ENCODE measurements at regions not wholly inside any gene's neighbourhood (a gene's known extent, or its start where the extent isn't known, plus 50 kb on each side); places are given as distances from the start of the nearest gene placed in this dataset.

GRCh38 chr10:109105725-109106124, 817.6 kb downstream of the XPNPEP1 start:
- no peak for TF ChIP-seq USF2 (IDR thresholded peaks at IDR 0.05)
- TF ChIP-seq CTCF (IDR thresholded peaks at IDR 0.05) = no peak
